Pancreas (tissue), 10 donors: ENCODE measurements at regions not wholly inside any gene's neighbourhood (a gene's known extent, or its start where the extent isn't known, plus 50 kb on each side); places are given as distances from the start of the nearest gene placed in this dataset.

Experiments
- ATAC-seq, 4 donors: fragments of 200-7000 bp; cut with Tn5 transposase; one replicate each; pipeline versions ENCODE4 v1.8.0 to v1.9.1; 2020; ENCODE audit warnings: mild to moderate bottlenecking in 4 of 4, moderate library complexity in 4 of 4
- DNase-seq, 6 donors: peaks; one replicate each; pipeline ENCODE4 v3.0.0-alpha.2; 2020
- FAIRE-seq: peaks from 2 replicates; lab custom pipeline; 2012; peaks lifted over from hg19 to GRCh38; lab: Jason Lieb, UNC
- H3K27ac ChIP-seq, 4 donors: fragments of 200-600 bp; sonication (generic); 1 replicate in 3 of 4; 2 replicates in 1 of 4; pipeline versions ENCODE4 v1.5.0 to v1.8.0; 2020
- H3K27me3 ChIP-seq, 4 donors: fragments of 200-600 bp; one replicate each; pipeline ENCODE4 v1.8.0; 2021
- H3K36me3 ChIP-seq, 3 donors: fragments of 200-600 bp; sonication (generic) in 1 of 3; one replicate each; pipeline versions ENCODE4 v1.5.0 to v1.8.0; 2020 to 2021
- H3K4me1 ChIP-seq, 3 donors: fragments of 200-600 bp; one replicate each; pipeline ENCODE4 v1.8.0; 2021
- H3K4me3 ChIP-seq, 4 donors: fragments of 200-600 bp; sonication (generic) in 2 of 4; one replicate each; pipeline versions ENCODE4 v1.5.0 to v1.8.0; 2020 to 2021
- H3K9me3 ChIP-seq, 4 donors: fragments of 200-600 bp; one replicate each; pipeline ENCODE4 v1.8.0; 2021
- CTCF ChIP-seq, 4 donors: fragments of 200-600 bp; sonication (generic) in 3 of 4; IDR thresholded peaks; one replicate each; pipeline versions ENCODE4 v1.5.0 to v1.8.0; 2021; ENCODE audit warnings: antibody characterized with exemption in 4 of 4
- WGBS, 2 donors: extraction: QIAGEN DNeasy Blood & Tissue Kit; methylation state at CpG; one replicate each; pipeline ENCODE4 v1.1.7; 2013; 5-methylcytosine and 5-hydroxymethylcytosine counted together
- intact Hi-C, 3 donors: fragments of 100-400 bp; cut with DNase I; formaldehyde crosslinking; loops; one replicate each; pipeline versions ENCODE4 v1.11.1 to v1.14.2; 2022
- donor health status: healthy with polysubstance abuse.
- donor health status: DM: no; HTN: no; CAD: no; lungs with moderate emphysema.
- donor health status: DM: no; HTN: no; CAD: no.
- donor health status: control.
- donor health status: control.
- donor health status: Bipolar disorder and iron deficiency.
- donor health status: DM: yes; HTN: yes; CAD: no.
- donor health status: DM: no; HTN: no; CAD: no.
- donor health status: DM: no; HTN: no; CAD: no.
- donor health status: DM: yes; HTN: yes; CAD: no.

- no peaks in the 10 kb centered on the region for H3K4me1 ChIP-seq
- no peak for FAIRE-seq
- no peak for DNase-seq
Measured at GRCh38 chr20:60465993-60466686, 507.9 kb downstream of the CDH26 start.

GRCh38 chr20:60466687-60467022, 508.4 kb downstream of the CDH26 start:
- no peak for TF ChIP-seq CTCF (IDR thresholded peaks at IDR 0.05)
- no peaks in the 10 kb centered on the region for H3K9me3 ChIP-seq
- intact Hi-C loops, result no loop called here
- no peaks in the 10 kb centered on the region for H3K27me3 ChIP-seq
- ATAC-seq (no peak), FAIRE-seq (no peak), DNase-seq (no peak)
- H3K4me1 ChIP-seq, result no peaks in the 10 kb centered on the region
- no peak overlapping the region for H3K27ac ChIP-seq
- H3K4me3 ChIP-seq, result no peak overlapping the region
- H3K36me3 ChIP-seq, result no peaks in the 10 kb centered on the region
- 15 to 31% methylated on average over 1 of the region's 1 CpG for WGBS, 2 donors

More at GRCh38 chr20:60465993-60466686, 507.9 kb downstream of the CDH26 start:
- Histone ChIP-seq H3K27ac (no peak overlapping the region), H3K4me3 (no peak overlapping the region), H3K9me3 (no peaks in the 10 kb centered on the region), H3K27me3 (no peaks in the 10 kb centered on the region), H3K36me3 (no peaks in the 10 kb centered on the region)
- TF ChIP-seq CTCF (IDR thresholded peaks at IDR 0.05), result no peak
- 59 to 73% methylated on average over 8 of the region's 8 CpGs for WGBS, 2 donors
- no peak for ATAC-seq
- intact Hi-C loops, result no loop called here

GRCh38 chr20:60467078-60467477, 508.9 kb downstream of the CDH26 start:
- no peak for DNase-seq
- ATAC-seq, result no peak
- 53 to 71% methylated on average over 2 of the region's 2 CpGs for WGBS, 2 donors
- intact Hi-C loops, result no loop called here
- Histone ChIP-seq H3K4me3 (no peak overlapping the region), H3K9me3 (no peaks in the 10 kb centered on the region), H3K27ac (no peak overlapping the region), H3K4me1 (no peaks in the 10 kb centered on the region), H3K36me3 (no peaks in the 10 kb centered on the region), H3K27me3 (no peaks in the 10 kb centered on the region)
- no peak for FAIRE-seq
- TF ChIP-seq CTCF (IDR thresholded peaks at IDR 0.05), result no peak

GRCh38 chr20:60467771-60468170, 509.5 kb downstream of the CDH26 start:
- Histone ChIP-seq H3K9me3 (no peaks in the 10 kb centered on the region), H3K27me3 (no peaks in the 10 kb centered on the region), H3K4me3 (no peak overlapping the region), H3K4me1 (no peaks in the 10 kb centered on the region), H3K36me3 (no peaks in the 10 kb centered on the region), H3K27ac (no peak overlapping the region)
- intact Hi-C loops, result no loop called here
- no peak for FAIRE-seq
- no peak for TF ChIP-seq CTCF (IDR thresholded peaks at IDR 0.05)
- no peak for ATAC-seq
- DNase-seq, result no peak
- 39 to 65% methylated on average over 4 of the region's 4 CpGs for WGBS, 2 donors

- H3K9me3 ChIP-seq, result no peaks in the 10 kb centered on the region
- peaks cover 0 to 3% (median 0%) of the 10 kb centered on the region in 4 donors for H3K27me3 ChIP-seq
- no peak for FAIRE-seq
- no peaks in the 10 kb centered on the region for H3K36me3 ChIP-seq
- ATAC-seq, result no peak
- H3K4me1 ChIP-seq, result no peaks in the 10 kb centered on the region
- no peak for DNase-seq
- H3K27ac ChIP-seq, result no peak overlapping the region
- WGBS, 2 donors, result 47 to 67% methylated on average over 5 of the region's 5 CpGs
- intact Hi-C loops, result no loop called here
- H3K4me3 ChIP-seq, result no peak overlapping the region
- no peak for TF ChIP-seq CTCF (IDR thresholded peaks at IDR 0.05)
Measured at GRCh38 chr20:60469829-60470228, 511.6 kb downstream of the CDH26 start.
